CD14-positive monocyte (primary cell): ENCODE measurements at regions not wholly inside any gene's neighbourhood (a gene's known extent, or its start where the extent isn't known, plus 50 kb on each side); places are given as distances from the start of the nearest gene placed in this dataset.

Experiments used
- DNase-seq, 3 donors: peaks; one replicate each; pipeline ENCODE4 v3.0.0-alpha.2; 2011 to 2022
- H2AFZ ChIP-seq: 2 replicates; pipeline ENCODE4 v1.6.0; 2012; ENCODE audit warnings: mild to moderate bottlenecking, low read depth, low read length, inconsistent platforms; ENCODE audit not compliant: insufficient read depth, poor library complexity, severe bottlenecking
- H3K27ac ChIP-seq, 2 donors: 1 replicate in 1 of 2; 2 replicates in 1 of 2; pipeline ENCODE4 v1.5.1; 2012 to 2013; ENCODE audit warnings: low read length in 2 of 2, control low read depth in 1 of 2, inconsistent platforms in 1 of 2, low read depth in 1 of 2, mild to moderate bottlenecking in 1 of 2
- H3K27me3 ChIP-seq, 2 donors: one replicate each; pipeline versions ENCODE4 v1.6.0 to v1.6.1; 2011 to 2013; ENCODE audit warnings: low read length in 2 of 2; ENCODE audit not compliant: control insufficient read depth in 2 of 2, insufficient read depth in 2 of 2
- H3K36me3 ChIP-seq, 2 donors: replicated peaks in 1 of 2; 1 replicate in 1 of 2; 2 replicates in 1 of 2; pipeline versions ENCODE4 v1.5.1 to v1.6.1; 2012 to 2013; ENCODE audit warnings: low read length in 2 of 2, control low read depth in 1 of 2, inconsistent platforms in 1 of 2, mild to moderate bottlenecking in 1 of 2; ENCODE audit not compliant: insufficient read depth in 2 of 2, control insufficient read depth in 1 of 2
- H3K4me1 ChIP-seq, 2 donors: 1 replicate in 1 of 2; 2 replicates in 1 of 2; pipeline versions ENCODE4 v1.5.1 to v1.6.1; 2012 to 2013; ENCODE audit warnings: low read length in 2 of 2, control low read depth in 1 of 2, inconsistent platforms in 1 of 2, mild to moderate bottlenecking in 1 of 2, moderate library complexity in 1 of 2; ENCODE audit not compliant: insufficient read depth in 2 of 2, control insufficient read depth in 1 of 2
- H3K4me2 ChIP-seq: replicated peaks from 2 replicates; pipeline ENCODE3; 2012; ENCODE audit warnings: low read length, moderate library complexity, mild to moderate bottlenecking; ENCODE audit not compliant: poor library complexity, severe bottlenecking; ENCODE audit errors: extremely low read depth
- H3K4me3 ChIP-seq, 3 experiments: fragments of 200-600 bp in 1 of 3; sonication (generic) in 1 of 3; replicated peaks in 1 of 3; 1 replicate in 2 of 3; 2 replicates in 1 of 3; pipeline ENCODE4 v1.5.1; 2011 to 2013; ENCODE audit warnings: low read length in 3 of 3, mild to moderate bottlenecking in 3 of 3, control low read depth in 2 of 3, low read depth in 2 of 3, inconsistent platforms in 1 of 3, moderate library complexity in 1 of 3
- H3K79me2 ChIP-seq: 2 replicates; pipeline ENCODE4 v1.6.0; 2012; ENCODE audit warnings: mild to moderate bottlenecking, control low read depth, inconsistent platforms, low read length, moderate library complexity; ENCODE audit not compliant: insufficient read depth
- H3K9ac ChIP-seq: 2 replicates; pipeline ENCODE4 v1.6.0; 2017; ENCODE audit warnings: low read length, mild to moderate bottlenecking; ENCODE audit not compliant: insufficient read depth, poor library complexity, severe bottlenecking
- H3K9me3 ChIP-seq, 2 donors: replicated peaks in 1 of 2; 1 replicate in 1 of 2; 2 replicates in 1 of 2; pipeline versions ENCODE4 v1.5.1 to v1.6.1; 2012 to 2013; ENCODE audit warnings: low read length in 2 of 2, control low read depth in 1 of 2; ENCODE audit not compliant: control insufficient read depth in 1 of 2, insufficient read depth in 1 of 2
- H4K20me1 ChIP-seq: 2 replicates; pipeline ENCODE4 v1.6.0; 2012; ENCODE audit warnings: mild to moderate bottlenecking, low read length, control low read depth, moderate library complexity; ENCODE audit not compliant: insufficient read depth
- H3K27ac Mint-ChIP-seq, 7 donors: one replicate each; pipeline ENCODE4 v1.8.0; 2020; ENCODE audit warnings: mild to moderate bottlenecking in 7 of 7, mixed read lengths in 7 of 7, moderate library complexity in 6 of 7, inconsistent platforms in 2 of 7
- H3K27me3 Mint-ChIP-seq, 3 donors: one replicate each; pipeline ENCODE4 v1.8.0; 2021 to 2022; ENCODE audit warnings: low read depth in 3 of 3, mild to moderate bottlenecking in 3 of 3, mixed read lengths in 3 of 3, moderate library complexity in 3 of 3, inconsistent platforms in 1 of 3
- H3K36me3 Mint-ChIP-seq, 2 donors: one replicate each; pipeline ENCODE4 v1.8.0; 2020; ENCODE audit warnings: mixed read lengths in 2 of 2, inconsistent platforms in 1 of 2, mild to moderate bottlenecking in 1 of 2
- H3K4me1 Mint-ChIP-seq: one replicate; pipeline ENCODE4 v1.8.0; 2020; ENCODE audit warnings: mild to moderate bottlenecking, mixed read lengths
- H3K4me3 Mint-ChIP-seq, 2 donors: one replicate each; pipeline ENCODE4 v1.8.0; 2020; ENCODE audit warnings: mild to moderate bottlenecking in 2 of 2, mixed read lengths in 2 of 2, moderate library complexity in 1 of 2
- H3K9me3 Mint-ChIP-seq, 7 donors: one replicate each; pipeline ENCODE4 v1.8.0; 2020 to 2022; ENCODE audit warnings: mixed read lengths in 7 of 7, mild to moderate bottlenecking in 6 of 7, moderate library complexity in 6 of 7, inconsistent platforms in 2 of 7
- CTCF ChIP-seq: fragments of 200-600 bp; IDR thresholded peaks from one replicate; pipeline ENCODE4 v1.8.0; 2022; ENCODE audit warnings: antibody characterized with exemption, mild to moderate bottlenecking
- WGBS: methylation state at CpG from one replicate; pipeline ENCODE4 v1.1.5; 2013; ENCODE audit warnings: missing lambda C conversion rate; ENCODE audit not compliant: insufficient coverage; 5-methylcytosine and 5-hydroxymethylcytosine counted together
- intact Hi-C, 2 donors: fragments of 100-400 bp; cut with micrococcal nuclease; formaldehyde crosslinking; loops; one replicate each; pipeline versions ENCODE4 v1.15.0 to v1.15.1; 2023

GRCh38 chr1:232517204-232517603, 112.7 kb downstream of the SIPA1L2 start:
- no peaks in the 10 kb centered on the region for H3K4me1 ChIP-seq

GRCh38 chr1:232515706-232516105, 114.2 kb downstream of the SIPA1L2 start:
- intact Hi-C loops: no loop called here
- H3K4me3 ChIP-seq: no peak overlapping the region

More at GRCh38 chr1:232517204-232517603, 112.7 kb downstream of the SIPA1L2 start:
- Histone ChIP-seq H3K79me2 (no peaks in the 10 kb centered on the region), H2AFZ (no peak overlapping the region), H3K4me3 (no peak overlapping the region), H3K27ac (no peak overlapping the region), H3K27me3 (no peaks in the 10 kb centered on the region), H3K4me2 (no peak overlapping the region), H3K9ac (no peak overlapping the region), H4K20me1 (no peaks in the 10 kb centered on the region), H3K9me3 (no peaks in the 10 kb centered on the region), H3K36me3 (peaks cover 0 to 18% of the 10 kb centered on the region in 2 donors)
- Mint-ChIP-seq H3K4me1 (peaks cover 2% of the 10 kb centered on the region), H3K36me3 (peaks cover 12 to 16% of the 10 kb centered on the region in 2 donors), H3K27ac (no peak overlapping the region), H3K4me3 (peak overlapping the region in 1 of 2 donors; percentile 47), H3K9me3 (peaks cover 0 to 2% (median 0%) of the 10 kb centered on the region in 7 donors), H3K27me3 (peaks cover 0 to 2% (median 0%) of the 10 kb centered on the region in 3 donors)
- no CpG with 5 or more reads among the region's 4 CpGs for WGBS
- no peak for DNase-seq
- TF ChIP-seq CTCF: no peak
- intact Hi-C loops: no loop called here

More at GRCh38 chr1:232515706-232516105, 114.2 kb downstream of the SIPA1L2 start:
- H3K27me3 Mint-ChIP-seq: peaks cover 0 to 2% (median 0%) of the 10 kb centered on the region in 3 donors
- H3K27ac Mint-ChIP-seq: no peak overlapping the region
- Histone ChIP-seq H3K79me2 (no peaks in the 10 kb centered on the region), H3K9ac (no peak overlapping the region), H3K27me3 (no peaks in the 10 kb centered on the region), H3K4me1 (no peaks in the 10 kb centered on the region), H3K36me3 (peaks cover 0 to 18% of the 10 kb centered on the region in 2 donors), H3K9me3 (no peaks in the 10 kb centered on the region), H4K20me1 (no peaks in the 10 kb centered on the region), H2AFZ (no peak overlapping the region), H3K4me2 (no peak overlapping the region), H3K27ac (no peak overlapping the region)
- 100% methylated on average over 1 of the region's 1 CpG for WGBS
- peaks cover 12 to 19% of the 10 kb centered on the region in 2 donors for H3K36me3 Mint-ChIP-seq
- peaks cover 0 to 2% (median 0%) of the 10 kb centered on the region in 7 donors for H3K9me3 Mint-ChIP-seq
- H3K4me1 Mint-ChIP-seq: peaks cover 13% of the 10 kb centered on the region
- no peak for DNase-seq
- no peak overlapping the region for H3K4me3 Mint-ChIP-seq
- TF ChIP-seq CTCF: no peak
